Mesenchymal stem cell (in vitro differentiated cells and primary cell): ENCODE measurements at regions not wholly inside any gene's neighbourhood (a gene's known extent, or its start where the extent isn't known, plus 50 kb on each side); places are given as distances from the start of the nearest gene placed in this dataset.

Source experiments
- DNase-seq: peaks from one replicate; pipeline ENCODE4 v3.0.0-alpha.2; 2013
- H2AFZ ChIP-seq: one replicate; pipeline ENCODE4 v1.6.1; 2013; ENCODE audit warnings: low read depth, mild to moderate bottlenecking, control low read depth, inconsistent platforms, low read length, moderate library complexity
- H2AK5ac ChIP-seq: 2 replicates; pipeline ENCODE4 v1.6.1; 2013; ENCODE audit warnings: low read length, moderate library complexity, mild to moderate bottlenecking, inconsistent platforms; ENCODE audit not compliant: severe bottlenecking
- H2BK120ac ChIP-seq: one replicate; pipeline ENCODE4 v1.6.1; 2013; ENCODE audit warnings: low read depth, mild to moderate bottlenecking, inconsistent platforms, low read length, moderate library complexity
- H2BK12ac ChIP-seq, 2 experiments: one replicate each; pipeline ENCODE4 v1.6.1; 2013; ENCODE audit warnings: inconsistent platforms in 2 of 2, low read length in 2 of 2, mild to moderate bottlenecking in 2 of 2, moderate library complexity in 2 of 2, control low read depth in 1 of 2
- H2BK15ac ChIP-seq: one replicate; pipeline ENCODE4 v1.6.1; 2013; ENCODE audit warnings: mild to moderate bottlenecking, low read depth, inconsistent platforms; ENCODE audit not compliant: poor library complexity, severe bottlenecking
- H2BK5ac ChIP-seq: 2 replicates; pipeline ENCODE4 v1.6.1; 2013; ENCODE audit warnings: low read depth, mild to moderate bottlenecking, low read length, control low read depth, inconsistent platforms; ENCODE audit not compliant: poor library complexity, severe bottlenecking
- H3K14ac ChIP-seq, 2 experiments: one replicate each; pipeline ENCODE4 v1.6.1; 2013; ENCODE audit warnings: inconsistent platforms in 2 of 2, low read length in 2 of 2, control low read depth in 1 of 2, mild to moderate bottlenecking in 1 of 2, moderate library complexity in 1 of 2
- H3K18ac ChIP-seq, 2 experiments: one replicate each; pipeline ENCODE4 v1.6.1; 2013; ENCODE audit warnings: inconsistent platforms in 2 of 2, low read length in 2 of 2, control low read depth in 1 of 2, low read depth in 1 of 2, mild to moderate bottlenecking in 1 of 2
- H3K23ac ChIP-seq, 2 experiments: one replicate each; pipeline ENCODE4 v1.6.1; 2013; ENCODE audit warnings: inconsistent platforms in 2 of 2, low read length in 2 of 2, mild to moderate bottlenecking in 2 of 2, moderate library complexity in 2 of 2, control low read depth in 1 of 2
- H3K27ac ChIP-seq: 2 replicates; pipeline ENCODE4 v1.5.1; 2013; ENCODE audit warnings: mild to moderate bottlenecking, moderate library complexity, low read length, control low read depth, inconsistent platforms; ENCODE audit not compliant: poor library complexity, severe bottlenecking
- H3K27me3 ChIP-seq, 2 experiments: 2 replicates each; pipeline versions ENCODE4 v1.6.1 to v1.7.0; 2013; ENCODE audit warnings: low read length in 2 of 2, mild to moderate bottlenecking in 2 of 2, moderate library complexity in 2 of 2, control low read depth in 1 of 2, inconsistent platforms in 1 of 2; ENCODE audit not compliant: control insufficient read depth in 1 of 2, insufficient read depth in 1 of 2
- H3K36me3 ChIP-seq, 2 experiments: 2 replicates each; pipeline versions ENCODE4 v1.6.1 to v1.7.0; 2013; ENCODE audit warnings: low read length in 2 of 2, control low read depth in 1 of 2, inconsistent platforms in 1 of 2, low read depth in 1 of 2, mild to moderate bottlenecking in 1 of 2; ENCODE audit not compliant: insufficient read depth in 2 of 2, control insufficient read depth in 1 of 2
- H3K4ac ChIP-seq, 2 experiments: one replicate each; pipeline ENCODE4 v1.6.1; 2013; ENCODE audit warnings: inconsistent platforms in 2 of 2, low read length in 2 of 2, mild to moderate bottlenecking in 2 of 2, moderate library complexity in 2 of 2, control low read depth in 1 of 2, low read depth in 1 of 2
- H3K4me1 ChIP-seq: 2 replicates; pipeline ENCODE4 v1.6.1; 2013; ENCODE audit warnings: low read depth, low read length, control low read depth; ENCODE audit not compliant: control insufficient read depth, insufficient read depth
- H3K4me2 ChIP-seq: 2 replicates; pipeline ENCODE4 v1.6.1; 2013; ENCODE audit warnings: low read length, mild to moderate bottlenecking, inconsistent platforms; ENCODE audit not compliant: poor library complexity, severe bottlenecking
- H3K4me3 ChIP-seq, 2 experiments: 2 replicates each; pipeline versions ENCODE4 v1.5.1 to v1.7.0; 2013; ENCODE audit warnings: low read length in 2 of 2, mild to moderate bottlenecking in 2 of 2, control low read depth in 1 of 2, low read depth in 1 of 2; ENCODE audit not compliant: insufficient read depth in 1 of 2
- H3K79me1 ChIP-seq: replicated peaks from 2 replicates; pipeline ENCODE4 v1.6.1; 2013; ENCODE audit warnings: mild to moderate bottlenecking, control low read depth, low read length, inconsistent platforms; ENCODE audit not compliant: poor library complexity, severe bottlenecking
- H3K9ac ChIP-seq: 2 replicates; pipeline ENCODE4 v1.7.0; 2013; ENCODE audit warnings: mild to moderate bottlenecking, low read length, moderate library complexity
- H3K9me3 ChIP-seq: 2 replicates; pipeline ENCODE4 v1.7.0; 2013; ENCODE audit warnings: mild to moderate bottlenecking, low read length; ENCODE audit not compliant: control insufficient read depth
- H4K8ac ChIP-seq: one replicate; pipeline ENCODE4 v1.6.1; 2013; ENCODE audit warnings: inconsistent platforms, mild to moderate bottlenecking, low read length, moderate library complexity
- H4K91ac ChIP-seq: one replicate; pipeline ENCODE4 v1.6.1; 2013; ENCODE audit warnings: mild to moderate bottlenecking, low read length, inconsistent platforms
- WGBS: methylation state at CpG from one replicate; pipeline ENCODE4 v1.1.7; 2013; ENCODE audit warnings: mixed read lengths; 5-methylcytosine and 5-hydroxymethylcytosine counted together

- H2BK5ac ChIP-seq: no peak overlapping the region
- H3K27ac ChIP-seq: no peak overlapping the region
- H4K91ac ChIP-seq: no peak overlapping the region
- no peak overlapping the region for H2AFZ ChIP-seq
- H3K79me1 ChIP-seq: no peaks in the 10 kb centered on the region
- no peak overlapping the region for H2AK5ac ChIP-seq
- H4K8ac ChIP-seq: no peak overlapping the region
- no peak overlapping the region for H3K4ac ChIP-seq
- no peaks in the 10 kb centered on the region for H3K27me3 ChIP-seq
- H3K9me3 ChIP-seq: peaks cover 14% of the 10 kb centered on the region
- H2BK12ac ChIP-seq: no peak overlapping the region
- no peak for DNase-seq
- no peak overlapping the region for H2BK15ac ChIP-seq
- no peak overlapping the region for H2BK120ac ChIP-seq
- WGBS: 40% methylated on average over 1 of the region's 2 CpGs
- H3K18ac ChIP-seq: no peak overlapping the region
- no peak overlapping the region for H3K4me2 ChIP-seq
- H3K36me3 ChIP-seq: no peaks in the 10 kb centered on the region
- H3K23ac ChIP-seq: no peak overlapping the region
- H3K4me1 ChIP-seq: no peaks in the 10 kb centered on the region
- H3K9ac ChIP-seq: no peak overlapping the region
- no peak overlapping the region for H3K4me3 ChIP-seq
- H3K14ac ChIP-seq: no peak overlapping the region
Observed at GRCh38 chrX:125977851-125978250, 188.2 kb downstream of the DCAF12L2 start.

GRCh38 chrX:125998432-125998831, 167.7 kb downstream of the DCAF12L2 start:
- no peak overlapping the region for H3K27ac ChIP-seq
- DNase-seq: no peak

GRCh38 chrX:126027229-126027628, 138.9 kb downstream of the DCAF12L2 start:
- H4K91ac ChIP-seq: no peak overlapping the region
- no peak overlapping the region for H3K14ac ChIP-seq
- H3K9me3 ChIP-seq: no peaks in the 10 kb centered on the region
- H3K79me1 ChIP-seq: no peaks in the 10 kb centered on the region
- H2BK15ac ChIP-seq: no peak overlapping the region
- H2BK120ac ChIP-seq: no peak overlapping the region
- H3K4me3 ChIP-seq: no peak overlapping the region
- no peak overlapping the region for H2AFZ ChIP-seq
- no peak overlapping the region for H3K18ac ChIP-seq
- H3K4me1 ChIP-seq: no peaks in the 10 kb centered on the region
- no peaks in the 10 kb centered on the region for H3K36me3 ChIP-seq
- no peak overlapping the region for H4K8ac ChIP-seq
- no peak overlapping the region for H2BK12ac ChIP-seq
- no peaks in the 10 kb centered on the region for H3K27me3 ChIP-seq
- no peak overlapping the region for H3K9ac ChIP-seq
- H2AK5ac ChIP-seq: no peak overlapping the region
- WGBS: 66% methylated on average over 3 of the region's 3 CpGs
- H2BK5ac ChIP-seq: no peak overlapping the region
- no peak overlapping the region for H3K4me2 ChIP-seq
- no peak overlapping the region for H3K27ac ChIP-seq
- no peak for DNase-seq
- no peak overlapping the region for H3K23ac ChIP-seq
- no peak overlapping the region for H3K4ac ChIP-seq

More at GRCh38 chrX:125998432-125998831, 167.7 kb downstream of the DCAF12L2 start:
- Histone ChIP-seq H2BK12ac (no peak overlapping the region), H3K4ac (no peak overlapping the region), H3K4me1 (no peaks in the 10 kb centered on the region), H3K27me3 (no peaks in the 10 kb centered on the region), H2BK5ac (no peak overlapping the region), H3K4me3 (no peak overlapping the region), H4K8ac (no peak overlapping the region), H4K91ac (no peak overlapping the region), H3K14ac (no peak overlapping the region), H2AFZ (no peak overlapping the region), H3K4me2 (no peak overlapping the region), H3K36me3 (no peaks in the 10 kb centered on the region), H3K9me3 (no peaks in the 10 kb centered on the region), H2BK15ac (no peak overlapping the region), H3K18ac (no peak overlapping the region), H3K79me1 (no peaks in the 10 kb centered on the region), H3K9ac (no peak overlapping the region), H2AK5ac (no peak overlapping the region), H2BK120ac (no peak overlapping the region), H3K23ac (no peak overlapping the region)
- 0% methylated on average over 1 of the region's 2 CpGs for WGBS

- Histone ChIP-seq H2BK5ac (no peak overlapping the region), H2BK15ac (no peak overlapping the region), H3K14ac (no peak overlapping the region), H3K36me3 (no peaks in the 10 kb centered on the region), H2AK5ac (no peak overlapping the region), H3K23ac (no peak overlapping the region), H3K9ac (no peak overlapping the region), H2BK12ac (no peak overlapping the region), H3K4me3 (no peak overlapping the region), H2BK120ac (no peak overlapping the region), H4K91ac (no peak overlapping the region), H3K4me1 (no peaks in the 10 kb centered on the region), H2AFZ (no peak overlapping the region), H3K18ac (no peak overlapping the region), H3K27ac (no peak overlapping the region), H3K79me1 (no peaks in the 10 kb centered on the region), H3K9me3 (no peaks in the 10 kb centered on the region), H4K8ac (no peak overlapping the region), H3K4me2 (no peak overlapping the region), H3K4ac (no peak overlapping the region), H3K27me3 (no peaks in the 10 kb centered on the region)
- WGBS: 76% methylated on average over 2 of the region's 4 CpGs
- DNase-seq: no peak
Observed at GRCh38 chrX:126030021-126030420, 136.1 kb downstream of the DCAF12L2 start.
